SH-SY5Y (cell line): ENCODE measurements at regions not wholly inside any gene's neighbourhood (a gene's known extent, or its start where the extent isn't known, plus 50 kb on each side); places are given as distances from the start of the nearest gene placed in this dataset.

ENCODE experiments used
- GATA2 ChIP-seq: IDR thresholded peaks from 2 replicates; pipeline ENCODE4 v1.6.1; 2011; ENCODE audit warnings: mild to moderate bottlenecking, low read depth, low read length
- GATA3 ChIP-seq: IDR thresholded peaks from 2 replicates; pipeline ENCODE4 v1.6.1; 2011; ENCODE audit warnings: low read depth, mild to moderate bottlenecking, low read length, moderate library complexity

DNA sequence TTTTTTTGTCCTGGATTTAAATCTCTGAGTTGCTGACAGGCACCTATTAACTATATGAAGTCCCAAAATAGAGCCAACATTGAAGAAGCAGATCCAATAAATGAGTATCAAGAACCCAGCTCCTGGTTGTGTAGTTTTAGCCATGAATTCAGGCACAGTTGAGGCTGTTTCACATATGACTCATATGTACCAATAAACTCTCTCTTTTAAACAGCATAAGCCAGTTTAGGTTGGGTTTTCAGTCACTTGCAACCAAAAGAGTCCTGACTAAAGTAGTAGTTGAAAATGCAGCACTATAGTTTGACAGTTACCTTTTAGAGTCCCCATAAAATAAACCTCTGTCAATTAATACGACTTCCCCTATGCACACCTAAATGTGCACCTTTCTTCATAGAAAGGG is 389.9 kb downstream of the RPS29 start:
- no peak for TF ChIP-seq GATA2
- TF ChIP-seq GATA3: no peak
